CD8-positive, alpha-beta memory T cell (primary cell): ENCODE measurements at regions not wholly inside any gene's neighbourhood (a gene's known extent, or its start where the extent isn't known, plus 50 kb on each side); places are given as distances from the start of the nearest gene placed in this dataset.

ENCODE experiments used
- CTCF ChIA-PET: fragments of 350-600 bp; sonication (Branson Sonifier 250); formaldehyde crosslinking; loops from one replicate; lab custom pipeline; 2021; ENCODE audit warnings: antibody characterized with exemption; lab: Charles Lee
- POLR2A ChIA-PET: fragments of 350-600 bp; sonication (Branson Sonifier 250); formaldehyde crosslinking; loops from one replicate; lab custom pipeline; 2021; ENCODE audit warnings: antibody characterized with exemption; lab: Charles Lee
- DNase-seq, 5 donors: peaks; one replicate each; pipeline versions ENCODE4 v3.0.0 to v3.0.0-alpha.2; 2020 to 2022; ENCODE audit warnings: mixed read lengths in 1 of 5
- H3K27ac ChIP-seq: one replicate; pipeline ENCODE4 v1.7.0; 2013; ENCODE audit warnings: low read depth, mild to moderate bottlenecking, low read length, moderate library complexity
- H3K27me3 ChIP-seq: 2 replicates; pipeline ENCODE4 v1.7.0; 2013; ENCODE audit warnings: low read length, mild to moderate bottlenecking; ENCODE audit not compliant: insufficient read depth, poor library complexity, severe bottlenecking
- H3K36me3 ChIP-seq: 2 replicates; pipeline ENCODE4 v1.7.0; 2013; ENCODE audit warnings: mild to moderate bottlenecking, low read length, moderate library complexity; ENCODE audit not compliant: insufficient read depth
- H3K4me1 ChIP-seq: 2 replicates; pipeline ENCODE4 v1.7.0; 2013; ENCODE audit warnings: mild to moderate bottlenecking, low read length, moderate library complexity; ENCODE audit not compliant: insufficient read depth
- H3K4me3 ChIP-seq: 2 replicates; pipeline ENCODE4 v1.7.0; 2013; ENCODE audit warnings: mild to moderate bottlenecking, low read length
- H3K9me3 ChIP-seq: 2 replicates; pipeline ENCODE4 v1.7.0; 2013; ENCODE audit warnings: mild to moderate bottlenecking, low read length
- H3K27ac Mint-ChIP-seq, 8 donors: one replicate each; pipeline ENCODE4 v1.8.0; 2020 to 2021; ENCODE audit warnings: mixed read lengths in 8 of 8, mild to moderate bottlenecking in 6 of 8, inconsistent platforms in 3 of 8, moderate library complexity in 3 of 8
- H3K27me3 Mint-ChIP-seq, 2 donors: one replicate each; pipeline ENCODE4 v1.8.0; 2020 to 2021; ENCODE audit warnings: mixed read lengths in 2 of 2, mild to moderate bottlenecking in 1 of 2, moderate library complexity in 1 of 2
- H3K36me3 Mint-ChIP-seq, 3 donors: one replicate each; pipeline ENCODE4 v1.8.0; 2020 to 2021; ENCODE audit warnings: mixed read lengths in 3 of 3, inconsistent platforms in 1 of 3, mild to moderate bottlenecking in 1 of 3
- H3K4me1 Mint-ChIP-seq, 3 donors: one replicate each; pipeline ENCODE4 v1.8.0; 2020 to 2021; ENCODE audit warnings: mixed read lengths in 3 of 3, inconsistent platforms in 1 of 3, mild to moderate bottlenecking in 1 of 3
- H3K4me3 Mint-ChIP-seq, 7 donors: one replicate each; pipeline ENCODE4 v1.8.0; 2020 to 2021; ENCODE audit warnings: mixed read lengths in 7 of 7, mild to moderate bottlenecking in 6 of 7, moderate library complexity in 4 of 7, inconsistent platforms in 2 of 7
- H3K9me3 Mint-ChIP-seq, 5 donors: one replicate each; pipeline ENCODE4 v1.8.0; 2020 to 2022; ENCODE audit warnings: mixed read lengths in 5 of 5, mild to moderate bottlenecking in 3 of 5, moderate library complexity in 2 of 5, inconsistent platforms in 1 of 5

- CTCF ChIA-PET: no interaction called here
- Mint-ChIP-seq H3K4me1 (peaks cover 23 to 26% (median 25%) of the 10 kb centered on the region in 3 donors), H3K9me3 (no peaks in the 10 kb centered on the region), H3K4me3 (no peak overlapping the region), H3K27ac (peak overlapping the region in 2 of 8 donors; percentile 17 to 88), H3K36me3 (peaks cover 0 to 12% (median 11%) of the 10 kb centered on the region in 3 donors), H3K27me3 (peaks cover 0 to 1% of the 10 kb centered on the region in 2 donors)
- Histone ChIP-seq H3K4me1 (peaks cover 10% of the 10 kb centered on the region), H3K27ac (no peak overlapping the region), H3K4me3 (no peak overlapping the region), H3K9me3 (no peaks in the 10 kb centered on the region), H3K27me3 (no peaks in the 10 kb centered on the region), H3K36me3 (no peaks in the 10 kb centered on the region)
- POLR2A ChIA-PET: no interaction called here
- no peak for DNase-seq
Measured at GRCh38 chr14:100401031-100401692, 78.0 kb downstream of the SLC25A47 start.

DNA sequence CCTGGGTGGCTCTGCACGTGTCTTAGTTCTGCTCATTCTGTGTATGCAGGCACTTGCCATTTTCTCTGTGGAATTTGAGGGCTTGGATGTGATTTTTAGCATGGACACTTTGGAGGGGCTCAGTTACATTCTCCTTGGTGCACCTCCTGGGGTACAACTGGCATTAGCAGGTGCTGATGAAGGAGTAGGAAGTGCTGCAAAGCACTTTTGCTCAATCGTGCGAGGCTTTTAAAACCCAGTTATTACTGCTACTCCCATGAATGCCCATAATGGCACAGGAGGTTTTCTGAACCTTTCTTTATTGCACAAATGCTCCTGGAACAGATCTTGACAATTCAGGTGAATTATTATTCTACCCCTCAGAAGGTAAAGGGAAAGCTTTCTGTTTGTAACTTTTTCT, 78.7 kb downstream of the SLC25A47 start:
- H3K4me1 ChIP-seq: peaks cover 16% of the 10 kb centered on the region
- H3K27ac ChIP-seq: no peak overlapping the region
- DNase-seq: no peak
- H3K36me3 ChIP-seq: no peaks in the 10 kb centered on the region
- ChIA-PET CTCF (no interaction called here), POLR2A (no interaction called here)
- no peaks in the 10 kb centered on the region for H3K9me3 ChIP-seq
- no peak overlapping the region for H3K4me3 ChIP-seq
- Mint-ChIP-seq H3K27me3 (peaks cover 0 to 1% of the 10 kb centered on the region in 2 donors), H3K9me3 (no peaks in the 10 kb centered on the region), H3K36me3 (peaks cover 0 to 10% (median 6%) of the 10 kb centered on the region in 3 donors), H3K27ac (peak overlapping the region in 1 of 8 donors; percentile 88), H3K4me3 (no peak overlapping the region), H3K4me1 (peaks cover 29 to 32% (median 32%) of the 10 kb centered on the region in 3 donors)
- H3K27me3 ChIP-seq: no peaks in the 10 kb centered on the region

GRCh38 chr14:100402631-100403030, 79.5 kb downstream of the SLC25A47 start:
- Histone ChIP-seq H3K27me3 (no peaks in the 10 kb centered on the region), H3K9me3 (no peaks in the 10 kb centered on the region), H3K36me3 (no peaks in the 10 kb centered on the region), H3K27ac (no peak overlapping the region), H3K4me1 (peaks cover 24% of the 10 kb centered on the region), H3K4me3 (no peak overlapping the region)
- H3K36me3 Mint-ChIP-seq: peaks cover 0 to 3% (median 1%) of the 10 kb centered on the region in 3 donors
- DNase-seq: no peak
- ChIA-PET CTCF (interaction anchor here (1.6 kb wide), 1 partner anchor 12 kb away, joined by 3 read pairs; no protein-coding TSS in a partner anchor), POLR2A (no interaction called here)
- peak overlapping the region in 1 of 8 donors; percentile 47 for H3K27ac Mint-ChIP-seq
- H3K27me3 Mint-ChIP-seq: peaks cover 0 to 1% of the 10 kb centered on the region in 2 donors
- H3K4me1 Mint-ChIP-seq: peaks cover 38 to 41% (median 39%) of the 10 kb centered on the region in 3 donors
- no peaks in the 10 kb centered on the region for H3K9me3 Mint-ChIP-seq
- no peak overlapping the region for H3K4me3 Mint-ChIP-seq

- Mint-ChIP-seq H3K27me3 (peaks cover 0 to 1% of the 10 kb centered on the region in 2 donors), H3K9me3 (no peaks in the 10 kb centered on the region), H3K4me3 (no peak overlapping the region), H3K36me3 (peaks cover 0 to 1% (median under 1%) of the 10 kb centered on the region in 3 donors), H3K27ac (peak overlapping the region in 1 of 8 donors; percentile 47), H3K4me1 (peaks cover 42 to 45% (median 43%) of the 10 kb centered on the region in 3 donors)
- H3K4me1 ChIP-seq: peaks cover 25% of the 10 kb centered on the region
- no peak for DNase-seq
- H3K36me3 ChIP-seq: no peaks in the 10 kb centered on the region
- POLR2A ChIA-PET: no interaction called here
- no peak overlapping the region for H3K4me3 ChIP-seq
- no peaks in the 10 kb centered on the region for H3K9me3 ChIP-seq
- H3K27me3 ChIP-seq: no peaks in the 10 kb centered on the region
- H3K27ac ChIP-seq: no peak overlapping the region
- CTCF ChIA-PET: interaction anchor here (1.6 kb wide), 2 partner anchors 13 to 19 kb away, joined by 3 to 4 read pairs; no protein-coding TSS in a partner anchor
Measured at GRCh38 chr14:100403105-100403504, 80.0 kb downstream of the SLC25A47 start.

GRCh38 chr14:100403802-100404365, 80.7 kb downstream of the SLC25A47 start:
- peaks cover 47 to 53% (median 49%) of the 10 kb centered on the region in 3 donors for H3K4me1 Mint-ChIP-seq
- POLR2A ChIA-PET: no interaction called here

DNA sequence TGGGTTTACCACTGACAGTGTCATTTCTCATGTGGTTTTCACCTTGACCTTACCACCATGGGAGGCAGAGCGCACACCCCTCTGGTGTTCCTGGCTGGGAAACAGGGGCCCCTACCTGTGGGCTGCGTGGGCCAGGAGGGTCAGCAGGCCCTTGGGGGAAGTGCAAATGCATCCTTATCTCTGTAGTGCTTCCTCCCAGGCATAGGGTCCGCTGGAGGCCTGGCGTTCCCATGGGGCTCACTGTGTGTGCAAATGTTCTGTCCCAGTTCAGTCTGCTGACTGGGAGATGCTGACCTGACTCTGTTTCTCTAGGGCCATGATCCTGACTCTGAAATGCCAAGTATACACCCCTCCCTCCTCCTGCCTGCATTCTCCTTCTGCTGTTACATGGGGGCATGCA, 81.3 kb downstream of the SLC25A47 start:
- Mint-ChIP-seq H3K27ac (peak overlapping the region in 7 of 8 donors; percentile 11 to 87 (median 63)), H3K9me3 (no peaks in the 10 kb centered on the region), H3K4me1 (peaks cover 47 to 57% (median 49%) of the 10 kb centered on the region in 3 donors), H3K4me3 (peak overlapping the region in 1 of 7 donors; percentile 53), H3K36me3 (peaks cover 0 to 1% (median 0%) of the 10 kb centered on the region in 3 donors), H3K27me3 (peaks cover 0 to 1% of the 10 kb centered on the region in 2 donors)
- H3K4me1 ChIP-seq: peaks cover 25% of the 10 kb centered on the region
- H3K4me3 ChIP-seq: no peak overlapping the region
- ChIA-PET CTCF (interaction anchor here (1.6 kb wide), 1 partner anchor 18 kb away, joined by 4 read pairs; no protein-coding TSS in a partner anchor), POLR2A (no interaction called here)
- H3K9me3 ChIP-seq: no peaks in the 10 kb centered on the region
- no peak overlapping the region for H3K27ac ChIP-seq
- H3K36me3 ChIP-seq: no peaks in the 10 kb centered on the region
- no peak for DNase-seq
- no peaks in the 10 kb centered on the region for H3K27me3 ChIP-seq

More at GRCh38 chr14:100403802-100404365, 80.7 kb downstream of the SLC25A47 start:
- H3K27ac ChIP-seq: no peak overlapping the region
- H3K36me3 ChIP-seq: no peaks in the 10 kb centered on the region
- H3K4me3 Mint-ChIP-seq: no peak overlapping the region
- H3K27me3 Mint-ChIP-seq: peaks cover 0 to 1% of the 10 kb centered on the region in 2 donors
- H3K9me3 ChIP-seq: no peaks in the 10 kb centered on the region
- DNase-seq: no peak
- peak overlapping the region in 5 of 8 donors; percentile 3 to 70 (median 43) for H3K27ac Mint-ChIP-seq
- peaks cover 25% of the 10 kb centered on the region for H3K4me1 ChIP-seq
- no peaks in the 10 kb centered on the region for H3K27me3 ChIP-seq
- H3K36me3 Mint-ChIP-seq: peaks cover 0 to 1% (median 0%) of the 10 kb centered on the region in 3 donors
- CTCF ChIA-PET: interaction anchor here (1.6 kb wide), 2 partner anchors 13 to 18 kb away, joined by 3 to 4 read pairs; no protein-coding TSS in a partner anchor
- no peaks in the 10 kb centered on the region for H3K9me3 Mint-ChIP-seq
- no peak overlapping the region for H3K4me3 ChIP-seq

- peak overlapping the region; percentile 23 for H3K4me3 ChIP-seq
- Mint-ChIP-seq H3K4me1 (peaks cover 44 to 61% (median 49%) of the 10 kb centered on the region in 3 donors), H3K4me3 (peak overlapping the region in 6 of 7 donors; percentile 38 to 67 (median 60)), H3K36me3 (no peaks in the 10 kb centered on the region), H3K27ac (peak overlapping the region; percentile 50 to 95 (median 85)), H3K27me3 (peaks cover 0 to 1% of the 10 kb centered on the region in 2 donors), H3K9me3 (no peaks in the 10 kb centered on the region)
- peak overlapping the region; percentile 48 for H3K27ac ChIP-seq
- no peak for DNase-seq
- no peaks in the 10 kb centered on the region for H3K36me3 ChIP-seq
- CTCF ChIA-PET: interaction anchor here (5.5 kb wide), 1 partner anchor 240 kb away, joined by 23 read pairs; no protein-coding TSS in a partner anchor
- H3K27me3 ChIP-seq: no peaks in the 10 kb centered on the region
- no peaks in the 10 kb centered on the region for H3K9me3 ChIP-seq
- H3K4me1 ChIP-seq: peaks cover 25% of the 10 kb centered on the region
- POLR2A ChIA-PET: no interaction called here
Measured at GRCh38 chr14:100405760-100406455, 82.8 kb downstream of the SLC25A47 start.
